ENCODE measurements at regions not wholly inside any gene's neighbourhood (a gene's known extent, or its start where the extent isn't known, plus 50 kb on each side); places are given as distances from the start of the nearest gene placed in this dataset.

GRCh38 chr2:198795419-198795818 is 662.3 kb downstream of the SATB2 start:
- TF ChIP-seq CTCF (IDR thresholded peaks at IDR 0.05) (no peak), POLR2A (IDR thresholded peaks at IDR 0.05) (no peak)

Data from thyroid gland (tissue), 4 donors.